Activated B cell treated with CpG ODN at 0.5 μM for 24 hours (primary cell): ENCODE measurements at regions not wholly inside any gene's neighbourhood (a gene's known extent, or its start where the extent isn't known, plus 50 kb on each side); places are given as distances from the start of the nearest gene placed in this dataset.
"Not testable (repeated sequence)": the region's sequence is repeated elsewhere in the genome, so short reads cannot be mapped to it uniquely, and the experiment has no call there.

Source experiments
- ATAC-seq: fragments of 200-7000 bp; cut with Tn5 transposase; one replicate; pipeline ENCODE4 v1.10.0; 2021; ENCODE audit warnings: low read depth, mild to moderate bottlenecking, moderate library complexity
- CTCF ChIA-PET: fragments of 350-600 bp; sonication (Branson Sonifier 250); formaldehyde crosslinking; loops from one replicate; lab custom pipeline; 2021; ENCODE audit warnings: antibody characterized with exemption; lab: Charles Lee
- POLR2A ChIA-PET: fragments of 350-600 bp; sonication (Branson Sonifier 250); formaldehyde crosslinking; loops from one replicate; lab custom pipeline; 2021; ENCODE audit warnings: antibody characterized with exemption; lab: Charles Lee
- DNase-seq: peaks from one replicate; pipeline ENCODE4 v3.0.0; 2022
- H3K27ac Mint-ChIP-seq: one replicate; pipeline ENCODE4 v1.8.0; 2020; ENCODE audit warnings: mixed read lengths
- H3K27me3 Mint-ChIP-seq: one replicate; pipeline ENCODE4 v1.8.0; 2021; ENCODE audit warnings: mixed read lengths
- H3K36me3 Mint-ChIP-seq: one replicate; pipeline ENCODE4 v1.8.0; 2021; ENCODE audit warnings: low read depth, mixed read lengths
- H3K4me1 Mint-ChIP-seq: one replicate; pipeline ENCODE4 v1.8.0; 2021; ENCODE audit warnings: mixed read lengths
- H3K4me3 Mint-ChIP-seq: one replicate; pipeline ENCODE4 v1.8.0; 2020; ENCODE audit warnings: mild to moderate bottlenecking, mixed read lengths
- H3K9me3 Mint-ChIP-seq: one replicate; pipeline ENCODE4 v1.8.0; 2020; ENCODE audit warnings: mixed read lengths
- intact Hi-C: fragments of 100-400 bp; cut with micrococcal nuclease; formaldehyde crosslinking; loops from one replicate; pipeline ENCODE4 v1.15.1; 2024

GRCh38 chr16:33816328-33816944 is 357.0 kb downstream of the TP53TG3F start:
- CTCF ChIA-PET, H3K4me3 Mint-ChIP-seq, H3K36me3 Mint-ChIP-seq, H3K4me1 Mint-ChIP-seq, H3K27ac Mint-ChIP-seq, DNase-seq, intact Hi-C loops, ATAC-seq, H3K27me3 Mint-ChIP-seq, POLR2A ChIA-PET, H3K9me3 Mint-ChIP-seq: not testable (repeated sequence)

- CTCF ChIA-PET, H3K4me1 Mint-ChIP-seq, H3K36me3 Mint-ChIP-seq, POLR2A ChIA-PET, intact Hi-C loops, ATAC-seq, DNase-seq, H3K4me3 Mint-ChIP-seq, H3K9me3 Mint-ChIP-seq, H3K27ac Mint-ChIP-seq, H3K27me3 Mint-ChIP-seq: not testable (repeated sequence)
Measured at GRCh38 chr16:33824736-33825135, 365.3 kb downstream of the TP53TG3F start.

- CTCF ChIA-PET, intact Hi-C loops, DNase-seq, H3K9me3 Mint-ChIP-seq, H3K27me3 Mint-ChIP-seq, H3K4me3 Mint-ChIP-seq, H3K36me3 Mint-ChIP-seq, H3K27ac Mint-ChIP-seq, H3K4me1 Mint-ChIP-seq, ATAC-seq, POLR2A ChIA-PET: not testable (repeated sequence)
Measured at GRCh38 chr16:33827522-33827921, 368.1 kb downstream of the TP53TG3F start.

- H3K36me3 Mint-ChIP-seq, H3K4me1 Mint-ChIP-seq, POLR2A ChIA-PET, intact Hi-C loops, H3K27ac Mint-ChIP-seq, H3K4me3 Mint-ChIP-seq, H3K9me3 Mint-ChIP-seq, H3K27me3 Mint-ChIP-seq, CTCF ChIA-PET, ATAC-seq, DNase-seq: not testable (repeated sequence)
Measured at GRCh38 chr16:33839157-33839556, 379.7 kb downstream of the TP53TG3F start.

- H3K27ac Mint-ChIP-seq, H3K9me3 Mint-ChIP-seq, ATAC-seq, H3K27me3 Mint-ChIP-seq, DNase-seq, CTCF ChIA-PET, H3K4me1 Mint-ChIP-seq, POLR2A ChIA-PET, intact Hi-C loops, H3K36me3 Mint-ChIP-seq, H3K4me3 Mint-ChIP-seq: not testable (repeated sequence)
Measured at GRCh38 chr16:33844533-33844932, 385.1 kb downstream of the TP53TG3F start.
